HG03025 (cell line): ENCODE measurements at regions not wholly inside any gene's neighbourhood (a gene's known extent, or its start where the extent isn't known, plus 50 kb on each side); places are given as distances from the start of the nearest gene placed in this dataset.
"Not testable (repeated sequence)": the region's sequence is repeated elsewhere in the genome, so short reads cannot be mapped to it uniquely, and the experiment has no call there.

Source experiments
- ATAC-seq: cut with Tn5 transposase; IDR thresholded peaks from one replicate; pipeline ENCODE4 v1.9.1; 2021; ENCODE audit warnings: mild to moderate bottlenecking, moderate library complexity; ENCODE audit not compliant: unreplicated experiment, low FRiP score

- no peak for ATAC-seq
Measured at GRCh38 chr18:1036926-1037325, 132.3 kb downstream of the ADCYAP1 start.

- no peak for ATAC-seq
Measured at GRCh38 chr18:1037776-1038175, 133.1 kb downstream of the ADCYAP1 start.

GRCh38 chr18:1039421-1039820 is 134.8 kb downstream of the ADCYAP1 start:
- no peak for ATAC-seq

GRCh38 chr18:1043039-1043438 is 138.4 kb downstream of the ADCYAP1 start:
- ATAC-seq = not testable (repeated sequence)

GRCh38 chr18:1045658-1046057 is 141.0 kb downstream of the ADCYAP1 start:
- no peak for ATAC-seq

- no peak for ATAC-seq
Measured at GRCh38 chr18:1047406-1047805, 142.7 kb downstream of the ADCYAP1 start.

GRCh38 chr18:1048032-1048431 is 143.4 kb downstream of the ADCYAP1 start:
- ATAC-seq = no peak

GRCh38 chr18:1049173-1049572 is 144.5 kb downstream of the ADCYAP1 start:
- ATAC-seq = no peak

- no peak for ATAC-seq
Measured at GRCh38 chr18:1050012-1050657, 145.5 kb downstream of the ADCYAP1 start.

- ATAC-seq = no peak
Measured at GRCh38 chr18:1052301-1052700, 147.6 kb downstream of the ADCYAP1 start.

GRCh38 chr18:1053331-1054315 is 149.0 kb downstream of the ADCYAP1 start:
- ATAC-seq = no peak

- no peak for ATAC-seq
Measured at GRCh38 chr18:1056404-1056803, 151.7 kb downstream of the ADCYAP1 start.

GRCh38 chr18:1057367-1057766 is 152.7 kb downstream of the ADCYAP1 start:
- ATAC-seq = no peak

GRCh38 chr18:1062588-1062987 is 157.9 kb downstream of the ADCYAP1 start:
- ATAC-seq = no peak

GRCh38 chr18:1075322-1075721 is 170.7 kb downstream of the ADCYAP1 start:
- ATAC-seq = no peak

GRCh38 chr18:1075876-1076275 is 171.2 kb downstream of the ADCYAP1 start:
- ATAC-seq = no peak

GRCh38 chr18:1078301-1078700 is 173.6 kb downstream of the ADCYAP1 start:
- no peak for ATAC-seq

- not testable (repeated sequence) for ATAC-seq
Measured at GRCh38 chr18:1083675-1084074, 179.0 kb downstream of the ADCYAP1 start.

- no peak for ATAC-seq
Measured at GRCh38 chr18:1090758-1091157, 186.1 kb downstream of the ADCYAP1 start.

GRCh38 chr18:1092228-1092627 is 187.6 kb downstream of the ADCYAP1 start:
- ATAC-seq = no peak

GRCh38 chr18:1094409-1094808 is 189.7 kb downstream of the ADCYAP1 start:
- no peak for ATAC-seq
